Endometrial microvascular endothelial cells (primary cell): ENCODE measurements at regions not wholly inside any gene's neighbourhood (a gene's known extent, or its start where the extent isn't known, plus 50 kb on each side); places are given as distances from the start of the nearest gene placed in this dataset.

ENCODE experiments used
- in situ Hi-C: cut with HindIII; loops from 2 replicates; pipeline ENCODE4 v1.10.0; 2017; ENCODE audit warnings: low sequenced_read_pairs, low pct_unique_long_range_greater_than_20kb; ENCODE audit errors: inconsistent ontology term

DNA sequence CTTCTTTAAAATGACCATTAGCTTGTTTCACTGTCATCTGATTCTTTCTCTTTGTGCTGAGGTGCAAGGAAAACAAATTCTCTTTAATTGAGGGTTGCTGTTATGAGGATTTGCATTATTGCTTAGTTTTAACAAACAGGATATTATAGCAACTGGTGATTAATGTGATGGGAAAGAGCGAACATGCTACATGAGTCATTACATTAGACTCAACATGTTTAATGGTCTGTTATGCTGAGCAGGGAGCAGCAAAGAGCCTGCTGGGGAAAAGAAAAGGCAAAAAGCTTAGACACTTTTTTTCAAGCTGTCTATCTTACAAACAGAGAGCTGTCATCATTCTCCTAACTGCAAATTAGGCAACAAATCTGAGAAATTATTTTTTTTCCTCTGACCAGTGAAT, 230.5 kb upstream of the LCORL start:
- in situ Hi-C loops, result no loop called here

DNA sequence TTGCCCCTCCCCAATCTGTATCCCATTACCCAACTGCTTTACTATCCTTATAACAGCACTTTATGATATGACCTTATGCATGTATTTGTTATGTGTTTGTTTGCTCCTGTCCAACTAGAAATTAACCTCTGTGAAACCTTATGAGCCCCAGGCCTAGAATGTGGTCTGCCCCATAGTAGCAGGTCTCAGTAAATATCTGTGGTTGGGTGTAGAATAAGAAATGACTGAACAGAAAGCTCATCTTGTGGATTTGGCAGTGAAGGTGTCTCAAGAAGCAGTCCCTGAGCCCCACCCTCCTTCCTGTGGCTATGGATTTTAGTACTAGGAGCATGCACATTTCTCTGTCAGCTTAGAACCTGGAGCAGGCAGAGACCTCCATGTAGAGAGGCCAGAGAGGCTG, 229.0 kb upstream of the LCORL start:
- in situ Hi-C loops, result no loop called here

DNA sequence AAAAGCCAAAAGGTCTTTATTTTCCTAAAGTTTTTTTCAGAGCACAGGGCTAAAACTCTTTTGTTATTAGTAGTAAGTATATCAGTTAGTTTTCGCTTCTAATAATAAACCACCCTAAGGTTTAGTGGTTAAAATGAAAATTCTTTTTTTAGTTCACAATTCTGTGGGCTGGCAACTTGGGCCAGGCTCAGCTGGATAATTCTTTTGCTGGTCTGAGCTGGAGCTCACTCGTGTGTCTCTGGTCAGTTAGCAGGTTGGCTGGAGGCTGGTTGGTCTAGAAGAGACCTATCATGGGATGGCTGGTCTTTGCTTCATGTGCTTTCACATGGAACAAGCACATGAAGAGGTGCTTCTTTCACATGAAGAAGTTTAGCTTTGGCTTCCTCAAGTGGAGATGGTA, 227.1 kb upstream of the LCORL start:
- in situ Hi-C loops, result no loop called here

DNA sequence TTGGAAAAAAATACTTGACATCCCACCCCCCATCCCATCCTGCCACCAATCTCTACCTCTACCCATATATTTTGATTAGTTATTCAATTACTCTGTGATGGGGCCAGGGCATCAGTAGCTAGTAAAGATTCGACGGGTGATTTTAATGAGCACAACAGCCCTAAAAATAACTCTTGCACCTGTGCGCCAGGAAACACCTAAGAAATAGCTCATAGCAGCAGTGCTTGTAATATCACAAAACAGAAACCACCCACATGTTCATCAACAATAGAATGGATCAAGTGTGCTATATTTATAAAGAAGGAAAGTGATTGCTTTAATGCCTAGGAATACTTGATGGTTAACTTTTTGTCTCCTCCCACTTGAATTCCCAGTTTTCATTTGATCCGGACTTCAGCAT, 225.6 kb upstream of the LCORL start:
- in situ Hi-C loops, result no loop called here

DNA sequence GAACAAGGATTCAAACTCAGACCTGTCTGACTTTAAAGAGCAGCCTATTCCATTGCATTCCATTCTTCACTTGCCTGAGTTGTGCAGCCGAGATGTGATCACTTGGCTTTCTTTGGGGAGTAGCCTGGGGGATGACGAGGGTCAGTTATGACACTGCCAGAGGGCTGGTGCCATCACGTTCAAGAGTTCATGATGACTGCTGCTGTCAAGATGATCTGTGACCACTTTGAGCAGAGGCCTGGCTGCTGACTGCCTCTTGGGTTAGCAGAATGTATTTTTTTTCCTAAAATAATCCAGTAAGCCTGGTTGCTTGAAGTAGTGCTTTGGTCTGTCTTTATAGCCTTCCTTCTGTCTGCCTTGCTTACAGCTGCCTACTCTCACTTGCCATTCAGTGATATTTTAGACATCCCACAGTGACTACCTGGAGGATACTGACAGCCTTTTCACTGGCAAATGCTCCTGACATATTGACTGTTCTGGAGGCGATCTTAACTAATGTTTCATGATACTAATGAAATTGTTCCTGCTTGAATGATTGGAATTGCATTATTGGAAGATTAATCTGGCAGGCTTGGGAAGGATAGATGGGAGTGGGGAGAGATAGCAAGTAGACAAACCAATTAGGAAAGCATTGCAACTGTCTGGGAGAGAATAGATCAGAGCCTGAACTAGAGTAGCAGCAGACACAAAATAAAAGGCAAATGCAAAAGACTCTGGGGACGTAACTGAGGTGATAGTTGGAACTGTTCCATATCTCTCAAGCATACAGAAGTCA, 221.6 kb upstream of the LCORL start:
- in situ Hi-C loops, result no loop called here

DNA sequence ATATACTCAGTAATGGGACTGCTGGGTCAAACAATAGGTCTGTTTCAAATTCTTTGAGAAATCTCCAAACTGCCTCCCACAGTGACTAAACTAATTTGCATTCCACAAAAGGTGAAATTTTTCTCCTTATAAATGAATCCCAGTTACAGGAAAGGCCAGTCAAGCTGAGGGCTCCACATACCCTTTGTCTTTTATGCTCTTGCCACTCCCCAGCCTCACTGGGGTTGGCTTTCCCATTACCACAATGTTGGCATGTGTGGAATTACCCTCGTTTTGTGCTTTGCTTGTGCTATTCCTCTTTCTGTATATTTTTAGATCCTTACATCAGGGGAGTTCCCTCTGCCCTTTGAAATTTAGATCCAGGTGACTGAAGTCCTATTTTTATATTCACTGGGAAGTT, 220.2 kb upstream of the LCORL start:
- in situ Hi-C loops, result no loop called here

DNA sequence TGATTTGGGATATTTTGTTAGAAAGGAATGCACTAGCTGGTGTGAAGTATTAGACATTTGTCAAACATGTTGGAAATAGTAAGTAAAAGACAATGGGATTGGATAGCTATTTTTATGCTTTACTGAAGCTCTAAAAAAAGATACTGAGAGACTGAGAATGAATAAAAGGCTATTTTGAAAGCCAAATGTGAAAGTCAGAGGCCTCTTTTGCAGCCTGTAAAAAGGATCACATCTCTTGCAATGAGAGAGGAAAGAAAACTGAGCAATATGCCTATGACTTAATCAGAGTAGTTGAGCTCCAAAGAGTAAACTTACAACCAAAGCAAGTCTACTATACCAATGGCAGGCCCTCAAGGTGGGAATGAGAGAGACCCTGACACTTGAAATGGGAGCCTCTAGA, 212.6 kb upstream of the LCORL start:
- in situ Hi-C loops, result no loop called here

DNA sequence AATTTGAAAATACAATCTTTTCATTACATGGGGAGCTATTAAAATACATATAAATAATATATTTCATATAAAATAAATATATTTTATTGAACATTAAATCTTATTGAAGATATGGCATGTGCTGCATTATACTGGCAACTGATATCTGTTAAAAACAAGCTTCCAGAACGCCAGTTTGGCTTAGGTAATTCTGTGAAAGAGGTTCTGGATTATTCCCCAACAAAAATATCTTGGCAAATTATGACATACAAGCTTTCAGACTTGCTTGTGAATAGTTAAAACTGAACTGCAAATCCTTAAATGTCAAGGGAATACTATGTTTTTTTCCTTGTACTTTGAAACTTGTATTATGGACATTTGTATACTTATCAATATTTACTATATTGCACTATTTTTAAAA, 210.2 kb upstream of the LCORL start:
- in situ Hi-C loops, result no loop called here

DNA sequence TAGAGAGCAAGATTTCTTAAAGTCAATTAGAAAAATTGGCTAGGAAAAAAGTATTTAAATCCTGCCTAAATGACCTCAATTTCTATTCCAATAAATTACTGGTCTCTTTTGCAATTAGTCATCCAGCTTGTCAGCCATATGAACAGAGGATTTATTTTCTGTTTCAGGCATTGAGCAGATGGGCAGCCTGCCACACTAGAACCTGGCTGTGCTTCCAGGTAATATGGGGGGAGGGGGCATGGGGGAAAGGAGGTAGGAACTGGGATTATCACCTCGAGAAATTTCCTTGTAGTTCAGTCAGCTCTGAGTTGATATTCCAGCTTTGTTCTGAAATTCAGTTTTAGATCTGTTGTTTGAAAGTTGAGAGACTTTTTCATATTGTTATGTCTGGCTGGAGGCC, 206.3 kb upstream of the LCORL start:
- in situ Hi-C loops, result no loop called here

DNA sequence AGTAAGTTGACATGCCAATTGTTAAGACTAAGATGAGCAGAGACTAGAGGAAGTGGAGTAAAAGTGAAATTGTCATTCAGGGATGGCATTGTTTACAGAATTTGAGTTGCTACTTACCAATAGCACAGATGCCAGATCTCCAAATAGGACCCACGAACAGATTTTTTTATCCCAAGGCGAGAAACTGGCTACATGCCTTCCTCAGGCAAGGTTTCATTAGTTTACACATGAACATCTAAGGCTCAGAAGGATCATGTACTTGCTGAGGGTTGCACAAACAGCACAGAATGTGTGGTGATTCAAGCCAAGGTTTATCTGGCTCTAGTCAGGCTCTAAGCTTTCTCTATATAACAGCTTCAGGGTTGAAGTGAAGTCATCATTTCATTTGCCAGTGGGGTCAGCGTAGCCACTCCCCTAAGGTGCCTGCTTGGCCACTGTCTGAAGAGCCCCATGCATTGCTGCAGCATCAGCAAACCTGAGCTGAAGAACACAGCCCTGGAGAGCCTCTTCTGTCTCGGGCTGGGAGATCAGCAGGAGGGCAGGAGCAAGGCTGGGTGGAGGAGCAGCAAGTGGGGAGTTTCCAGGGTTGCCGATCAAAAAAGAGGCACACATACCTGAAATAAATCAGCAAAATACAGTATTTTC, 193.0 kb upstream of the LCORL start:
- in situ Hi-C loops, result no loop called here

DNA sequence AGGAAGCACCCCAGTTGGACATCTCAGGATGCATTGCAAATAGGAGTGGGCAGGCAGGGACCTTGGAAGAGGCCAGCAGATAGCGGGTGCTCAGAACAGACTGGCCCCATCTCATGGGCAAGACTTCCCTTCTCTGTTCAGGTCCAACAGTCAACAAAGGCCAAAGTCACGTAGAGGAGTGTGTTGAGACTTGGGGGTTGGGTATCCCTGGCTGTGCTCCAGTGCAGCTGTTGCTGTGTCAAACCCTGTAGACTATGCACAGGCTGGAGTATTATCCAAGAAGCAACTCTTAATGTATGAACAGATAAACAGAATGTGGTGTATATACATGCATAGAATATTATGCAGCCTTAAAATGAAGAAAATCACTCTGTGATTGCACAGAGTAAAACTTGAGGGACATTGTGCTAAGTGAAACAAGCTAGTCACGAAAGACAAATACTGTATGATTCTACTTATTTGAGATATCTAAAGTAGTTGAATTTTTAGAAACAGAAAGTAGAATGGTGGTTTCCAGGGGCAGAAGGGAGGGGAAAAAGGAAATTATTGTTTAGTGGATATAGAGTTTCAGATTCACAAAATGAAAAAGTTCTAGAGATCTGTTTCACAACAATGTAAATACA, 192.1 kb upstream of the LCORL start:
- in situ Hi-C loops, result no loop called here

DNA sequence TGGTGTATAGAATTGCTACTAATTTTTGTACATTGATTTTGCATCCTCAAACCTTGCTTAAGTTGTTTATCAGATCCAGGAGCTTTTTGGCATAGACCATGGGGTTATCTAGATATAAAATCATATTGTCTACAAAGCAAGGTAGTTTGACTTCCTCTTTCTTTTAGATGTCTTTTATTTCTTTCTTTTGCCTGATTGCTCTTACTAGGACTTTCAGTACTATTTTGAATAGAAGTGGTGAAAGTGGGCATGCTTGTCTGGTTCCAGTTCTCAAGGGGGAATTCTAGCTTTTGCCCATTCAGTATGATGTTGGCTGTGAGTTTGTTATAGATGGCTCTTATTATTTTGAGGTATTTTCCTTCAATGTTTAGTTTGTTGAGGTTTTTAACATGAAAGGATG, 187.9 kb upstream of the LCORL start:
- in situ Hi-C loops, result no loop called here

DNA sequence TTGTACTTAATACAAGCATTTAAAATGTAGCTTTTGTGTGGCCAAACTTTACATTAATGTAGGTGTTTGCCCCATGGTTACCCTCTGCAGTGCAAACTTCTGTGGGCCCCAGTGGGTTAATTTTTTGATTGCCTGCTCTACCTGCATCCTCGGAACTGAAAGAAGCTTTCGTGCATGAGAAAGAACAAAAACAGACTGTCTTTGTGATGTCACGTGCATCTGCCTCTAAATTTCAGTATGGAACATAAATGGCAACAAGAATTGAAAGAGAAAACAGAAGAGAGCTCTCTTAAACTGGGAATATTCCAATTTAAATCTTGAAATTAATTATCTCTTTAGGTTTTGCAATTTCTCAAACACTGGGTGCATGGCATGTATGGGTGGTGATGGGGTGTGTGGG, 182.4 kb upstream of the LCORL start:
- in situ Hi-C loops, result no loop called here

DNA sequence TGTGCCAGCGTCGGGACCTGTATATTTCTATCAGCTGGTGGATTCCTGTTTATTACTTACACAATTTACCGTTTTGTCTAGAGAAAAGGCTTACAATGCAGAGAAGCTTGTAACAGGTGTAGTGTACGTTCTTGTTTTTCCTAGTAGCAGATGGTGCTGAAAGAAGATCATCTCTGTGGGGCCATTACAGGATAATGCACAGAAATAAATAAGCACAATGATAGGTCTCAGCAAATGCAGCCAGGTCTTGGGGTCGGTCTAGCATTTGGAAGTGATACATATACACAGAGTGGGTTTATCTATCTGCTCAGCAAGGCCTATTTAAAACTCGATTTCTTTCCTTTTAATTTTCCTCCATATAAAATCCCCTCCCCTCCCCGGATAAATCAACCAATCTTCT, 180.9 kb upstream of the LCORL start:
- in situ Hi-C loops, result no loop called here

DNA sequence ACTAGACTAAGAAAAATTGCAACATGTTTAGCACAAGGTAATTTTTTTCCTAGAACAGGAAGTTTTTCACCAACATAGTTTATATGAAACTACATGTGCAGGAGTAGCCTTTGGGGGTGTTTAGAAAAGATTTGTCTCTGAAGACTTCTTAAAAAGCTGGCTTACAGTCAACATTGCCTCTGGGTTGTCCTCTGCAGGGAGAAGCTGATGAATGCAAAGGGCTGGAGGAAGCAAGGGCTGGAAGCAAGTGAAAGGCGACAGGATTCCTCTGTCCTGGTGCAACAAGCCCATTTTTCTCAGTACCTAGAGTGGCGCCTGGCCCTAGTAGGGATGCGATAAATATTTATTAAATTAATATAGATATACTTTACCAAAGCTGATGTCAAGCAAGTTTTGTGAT, 180.3 kb upstream of the LCORL start:
- in situ Hi-C loops, result no loop called here

DNA sequence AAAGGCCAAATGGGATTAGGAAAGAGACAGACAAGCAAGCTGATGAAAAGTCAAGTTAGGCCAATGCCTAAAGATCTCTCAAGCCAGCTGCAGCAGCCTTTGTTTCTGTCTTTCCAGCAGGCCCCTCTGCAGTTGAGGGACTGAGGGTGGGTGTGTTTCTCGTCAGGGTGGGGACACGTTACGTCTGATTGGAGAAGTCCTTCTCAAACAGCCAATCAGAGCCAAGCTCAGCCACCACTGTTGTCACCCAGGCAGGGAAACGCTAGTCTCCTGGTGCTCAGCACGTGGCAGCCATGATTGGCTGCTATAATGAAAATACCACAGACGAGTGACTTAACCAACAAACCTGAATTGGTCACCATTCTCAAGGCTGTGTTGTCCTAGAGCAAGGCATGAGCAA, 177.1 kb upstream of the LCORL start:
- in situ Hi-C loops, result no loop called here

DNA sequence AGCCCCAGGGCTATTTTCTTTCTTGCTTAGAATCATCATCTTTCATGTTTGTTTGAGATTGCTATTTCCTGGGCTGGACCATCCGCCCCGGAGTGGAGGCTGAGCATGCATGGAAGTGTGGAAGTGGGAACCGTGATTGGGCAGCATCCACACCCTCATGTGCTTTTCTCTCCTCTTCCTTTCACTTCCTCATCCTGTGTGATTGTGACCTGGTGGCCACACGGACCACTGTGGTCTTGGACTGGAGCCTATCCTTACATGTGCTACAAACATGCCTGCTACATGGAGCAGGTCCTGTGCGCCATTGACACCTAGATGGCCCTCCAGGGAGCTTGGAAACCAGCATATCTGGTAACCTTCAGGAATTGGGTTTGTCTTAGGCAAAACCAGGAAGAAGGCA, 175.9 kb upstream of the LCORL start:
- in situ Hi-C loops, result no loop called here

DNA sequence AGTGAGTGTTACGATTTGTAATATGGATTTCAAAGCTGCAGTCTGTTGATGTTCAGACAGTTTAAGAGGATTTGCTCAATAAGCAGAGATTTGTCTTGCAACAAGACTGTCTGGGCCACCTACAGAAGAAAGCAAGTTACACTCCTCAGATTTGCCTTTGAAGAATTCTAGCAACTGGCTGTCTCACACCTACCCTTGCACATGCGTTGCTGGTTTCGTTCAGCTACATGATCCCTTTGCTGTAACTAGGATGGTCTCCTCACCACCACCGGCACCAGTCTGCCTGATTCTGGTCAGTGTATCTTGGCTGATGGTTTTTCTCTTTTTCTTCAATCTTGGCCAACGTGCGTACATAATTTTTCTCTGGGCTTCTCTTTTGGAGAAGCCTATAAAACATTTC, 172.7 kb upstream of the LCORL start:
- in situ Hi-C loops, result no loop called here

DNA sequence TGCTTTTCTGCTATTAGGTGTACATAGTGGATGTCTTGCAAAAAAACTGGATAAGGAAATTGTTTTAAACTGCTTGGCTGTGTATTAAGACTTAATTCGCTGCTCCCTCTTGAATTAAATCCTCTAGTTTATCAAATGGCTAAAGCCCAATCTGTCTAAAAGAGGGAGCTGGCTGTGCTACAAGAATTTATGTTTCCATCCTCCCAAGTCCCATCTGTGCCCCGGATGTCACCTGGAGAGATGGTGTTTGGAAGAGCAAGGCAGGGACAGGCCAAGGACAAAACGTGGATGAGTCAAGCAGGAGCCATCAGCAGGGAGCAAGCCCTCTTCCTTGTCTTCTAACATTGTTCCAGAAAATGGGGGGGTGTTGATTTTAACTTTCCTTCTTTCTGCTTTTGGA, 171.3 kb upstream of the LCORL start:
- in situ Hi-C loops, result no loop called here

DNA sequence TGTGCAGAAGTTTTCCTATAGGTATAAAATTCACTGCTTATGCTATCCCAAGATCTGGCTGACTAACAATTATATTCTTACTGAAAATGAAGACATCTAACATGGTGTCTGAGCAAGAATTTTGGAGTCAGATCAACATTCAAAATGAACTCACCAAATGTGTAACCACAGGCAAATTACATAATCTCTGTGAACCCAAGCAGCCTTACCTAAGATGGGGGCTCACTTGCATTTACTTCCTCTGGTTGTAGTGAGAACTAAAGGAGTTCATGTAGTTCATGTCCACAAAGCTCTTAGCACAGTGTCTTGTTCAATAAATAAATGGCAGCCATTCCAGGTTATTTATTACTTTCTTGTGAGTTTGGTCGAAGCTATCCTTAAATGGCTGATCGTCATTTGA, 163.9 kb upstream of the LCORL start:
- in situ Hi-C loops, result no loop called here
